ENCODE measurements at regions not wholly inside any gene's neighbourhood (a gene's known extent, or its start where the extent isn't known, plus 50 kb on each side); places are given as distances from the start of the nearest gene placed in this dataset.

DNA sequence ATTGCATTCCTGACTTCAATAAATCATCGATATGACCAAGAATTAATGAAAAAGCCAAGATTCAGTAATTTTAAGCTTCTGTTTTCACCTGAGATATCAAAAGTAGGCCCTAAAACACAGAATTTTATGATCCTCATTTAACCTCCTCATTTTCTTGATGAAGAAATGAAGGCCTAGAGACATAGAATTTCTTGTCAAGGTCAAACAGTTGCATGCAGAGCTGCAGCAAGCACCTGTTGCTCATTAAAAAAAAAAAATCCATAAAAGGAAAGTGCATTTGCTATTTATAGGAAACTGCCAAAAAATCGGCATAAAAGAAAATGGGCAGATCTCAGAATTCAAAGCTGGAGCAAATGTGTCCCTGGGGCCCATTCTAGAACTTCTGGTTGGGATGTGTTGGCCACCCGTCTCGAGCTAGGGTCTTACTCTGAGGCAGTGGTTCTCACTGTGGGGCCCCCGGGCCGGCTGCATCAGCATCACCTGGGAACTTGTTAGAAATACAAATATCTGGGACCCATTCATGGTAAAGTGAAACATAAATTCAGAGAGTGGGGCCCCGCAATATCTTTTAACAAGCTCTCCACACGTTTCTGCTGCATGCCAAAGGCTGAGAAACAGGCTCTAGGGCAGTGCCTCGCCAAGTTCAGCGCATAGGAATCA lies 224.7 kb upstream of the UBL3 start:
- no peak overlapping the region for H3K14ac ChIP-seq (ENCODE audit: insufficient read length)
- H2BK12ac ChIP-seq (ENCODE audit: low read depth, low read length), result no peak overlapping the region
- no peak overlapping the region for H3K9ac ChIP-seq (replicated peaks in 1 of 4; ENCODE audit: extremely low read depth in 1 of 4, low read depth in 3 of 4, low read length in 3 of 4)
- no peaks in the 10 kb centered on the region for H4K20me1 ChIP-seq (replicated peaks in 1 of 2; ENCODE audit: control insufficient read depth in 1 of 2, insufficient read depth in 2 of 2, low read length in 2 of 2)
- H3K79me1 ChIP-seq (ENCODE audit: low read depth, low read length), result no peaks in the 10 kb centered on the region
- 83% methylated on average over 10 of the region's 10 CpGs; no CpG with 5 or more reads in 1 of the 2 experiments for WGBS, 2 experiments (ENCODE audit: extremely low coverage in 1 of 2, insufficient coverage in 1 of 2, insufficient read length in 1 of 2, insufficient replicate concordance in 2 of 2, low coverage in 1 of 2, low lambda C conversion rate in 2 of 2, missing lambda C conversion rate in 1 of 2)
- H2AK5ac ChIP-seq (ENCODE audit: low read depth, low read length), result no peak overlapping the region
- no peaks in the 10 kb centered on the region for H3K79me2 ChIP-seq (ENCODE audit: control insufficient read depth in 1 of 2, insufficient read depth in 2 of 2, low read length in 2 of 2)
- H2AFZ ChIP-seq (ENCODE audit: low read length), result no peak overlapping the region
- DNase-seq (ENCODE audit: low read depth in 1 of 2, low spot score in 2 of 2) (no peak), FAIRE-seq (no peak)
- no peak overlapping the region for H2BK20ac ChIP-seq (ENCODE audit: low read length)
- H2BK120ac ChIP-seq (replicated peaks; ENCODE audit: low read depth, low read length), result no peak overlapping the region
- no peaks in the 10 kb centered on the region for H3K9me3 ChIP-seq (ENCODE audit: insufficient read depth in 2 of 2, low read depth in 1 of 2, low read length in 1 of 2)
- no peak overlapping the region for H3K23ac ChIP-seq (ENCODE audit: insufficient read length)
- CTCF ChIA-PET (ENCODE audit: partially characterized antibody), result interaction anchor here (0.7 to 1.8 kb wide), 3 partner anchors 10 to 75 kb away, joined by 4 to 6 read pairs (median 5); no protein-coding TSS in a partner anchor
- H3K27me3 ChIP-seq (replicated peaks in 1 of 4; ENCODE audit: control insufficient read depth in 3 of 4, extremely low read depth in 1 of 4, insufficient read depth in 3 of 4, low read length in 3 of 4), result no peaks in the 10 kb centered on the region
- H3K27ac ChIP-seq (ENCODE audit: low read depth, low read length), result no peak overlapping the region
- no peak overlapping the region for H3K56ac ChIP-seq (replicated peaks; ENCODE audit: insufficient read length, low read depth, low read length)
- no peak overlapping the region for H4K8ac ChIP-seq (ENCODE audit: extremely low read depth, insufficient read depth, low read length)
- H3K36me3 ChIP-seq (ENCODE audit: control insufficient read depth in 2 of 4, insufficient read depth in 4 of 4, low read length in 3 of 4), result no peaks in the 10 kb centered on the region
- H3K23me2 ChIP-seq (ENCODE audit: low read depth, low read length), result no peaks in the 10 kb centered on the region
- H2BK15ac ChIP-seq (ENCODE audit: low read length), result no peak overlapping the region
- no peak for TF ChIP-seq POLR2AphosphoS5 (IDR thresholded peaks at IDR 0.05; ENCODE audit: low read depth, low read length)
- H3K4me2 ChIP-seq (ENCODE audit: insufficient read depth in 1 of 2, low read depth in 2 of 2, low read length in 2 of 2), result no peak overlapping the region
- no peak overlapping the region for H3K18ac ChIP-seq (ENCODE audit: extremely low read depth, low read length)
- H4K91ac ChIP-seq (replicated peaks; ENCODE audit: insufficient read length, low read length), result no peak overlapping the region
- H3K4ac ChIP-seq (replicated peaks; ENCODE audit: insufficient read length, low read depth, low read length), result no peak overlapping the region
- no peak overlapping the region for H3K4me3 ChIP-seq (ENCODE audit: extremely low read depth in 1 of 4, insufficient read depth in 2 of 4, low read depth in 3 of 4, low read length in 4 of 4)
- peaks cover 0 to 3% (median 0%) of the 10 kb centered on the region in 4 experiments; a peak in 3 of 7 replicates for H3K4me1 ChIP-seq (replicated peaks in 1 of 4; ENCODE audit: control insufficient read depth in 3 of 4, insufficient read depth in 4 of 4, low read length in 3 of 4)
- POLR2A ChIA-PET (ENCODE audit: partially characterized antibody), result interaction anchor here (0.7 kb wide), 1 partner anchor 479 kb away, joined by 3 read pairs; no protein-coding TSS in a partner anchor
- H2BK5ac ChIP-seq (ENCODE audit: low read depth, low read length), result no peak overlapping the region
- H4K5ac ChIP-seq (ENCODE audit: insufficient read length, low read depth, low read length), result no peak overlapping the region
